ENCODE measurements at regions not wholly inside any gene's neighbourhood (a gene's known extent, or its start where the extent isn't known, plus 50 kb on each side); places are given as distances from the start of the nearest gene placed in this dataset.

DNA sequence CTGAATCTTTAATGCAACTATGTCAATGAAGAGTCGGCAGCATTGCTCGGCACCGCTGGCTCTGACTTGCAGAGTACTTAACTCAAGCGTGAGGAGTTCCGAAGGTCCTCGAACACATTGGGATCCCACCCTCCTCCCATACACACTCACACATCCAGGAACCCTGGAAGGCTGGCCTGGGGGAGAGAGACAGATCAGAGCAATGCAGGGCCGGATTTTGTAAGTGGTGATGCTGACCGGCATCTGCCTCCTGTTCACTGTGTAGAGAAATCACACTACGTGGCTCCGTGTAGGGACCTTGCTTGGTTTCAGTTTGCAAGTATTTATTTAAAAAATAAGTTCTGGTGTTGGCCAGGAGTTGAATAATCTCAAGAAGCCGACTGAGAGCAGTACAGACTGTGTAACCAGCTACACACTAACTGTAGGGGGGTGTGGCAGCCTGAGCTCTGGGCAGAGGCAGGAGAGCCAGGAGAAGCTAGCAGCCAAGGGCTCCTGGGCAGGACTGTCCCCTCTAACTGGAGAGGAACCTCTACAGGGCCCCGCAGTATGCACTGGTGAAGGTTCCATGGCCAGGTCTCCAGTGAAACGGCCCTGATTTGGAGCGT is 190.2 kb upstream of the TNRC6C start:
- DNase-seq, result no peak

DNA sequence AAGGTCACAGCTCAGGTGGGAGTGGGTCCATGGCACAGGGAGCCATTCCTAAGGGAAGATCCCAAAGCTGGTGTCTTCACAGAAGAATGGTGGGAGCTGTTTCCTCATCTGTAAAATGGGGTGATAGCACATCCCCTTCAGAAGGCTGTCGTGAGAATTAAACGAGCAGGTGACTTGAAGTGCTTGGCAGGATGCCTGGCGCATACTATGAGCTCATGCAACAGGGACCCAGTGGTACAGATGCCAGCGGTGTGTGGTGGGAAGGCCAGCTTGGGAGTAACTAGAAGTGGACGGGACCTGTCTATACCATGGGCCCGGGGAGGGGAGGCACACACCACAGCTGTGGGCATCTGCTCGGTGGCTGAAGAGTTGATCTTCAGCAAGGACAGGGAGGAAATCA is 189.3 kb upstream of the TNRC6C start:
- peak; percentile 73 for DNase-seq

DNA sequence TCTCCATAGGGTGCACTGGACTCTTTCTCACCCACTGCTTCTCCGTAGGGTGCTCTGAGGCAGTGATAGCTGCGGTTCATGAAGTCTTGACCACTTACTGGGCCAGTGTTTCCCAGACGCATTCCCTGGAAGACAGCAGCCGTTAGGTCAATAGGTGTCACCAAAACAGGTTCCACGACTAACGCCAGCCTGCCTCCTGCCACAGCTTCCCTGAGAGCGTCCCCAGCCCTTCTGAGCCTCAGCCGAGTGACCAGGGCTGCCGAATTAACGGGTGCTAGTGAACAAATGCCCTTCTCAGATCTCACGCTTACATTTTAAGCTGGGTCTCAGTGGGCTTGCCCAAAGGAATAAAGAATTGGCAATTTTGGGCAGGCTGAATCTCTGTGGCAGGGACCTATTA is 188.7 kb upstream of the TNRC6C start:
- no peak for DNase-seq

DNA sequence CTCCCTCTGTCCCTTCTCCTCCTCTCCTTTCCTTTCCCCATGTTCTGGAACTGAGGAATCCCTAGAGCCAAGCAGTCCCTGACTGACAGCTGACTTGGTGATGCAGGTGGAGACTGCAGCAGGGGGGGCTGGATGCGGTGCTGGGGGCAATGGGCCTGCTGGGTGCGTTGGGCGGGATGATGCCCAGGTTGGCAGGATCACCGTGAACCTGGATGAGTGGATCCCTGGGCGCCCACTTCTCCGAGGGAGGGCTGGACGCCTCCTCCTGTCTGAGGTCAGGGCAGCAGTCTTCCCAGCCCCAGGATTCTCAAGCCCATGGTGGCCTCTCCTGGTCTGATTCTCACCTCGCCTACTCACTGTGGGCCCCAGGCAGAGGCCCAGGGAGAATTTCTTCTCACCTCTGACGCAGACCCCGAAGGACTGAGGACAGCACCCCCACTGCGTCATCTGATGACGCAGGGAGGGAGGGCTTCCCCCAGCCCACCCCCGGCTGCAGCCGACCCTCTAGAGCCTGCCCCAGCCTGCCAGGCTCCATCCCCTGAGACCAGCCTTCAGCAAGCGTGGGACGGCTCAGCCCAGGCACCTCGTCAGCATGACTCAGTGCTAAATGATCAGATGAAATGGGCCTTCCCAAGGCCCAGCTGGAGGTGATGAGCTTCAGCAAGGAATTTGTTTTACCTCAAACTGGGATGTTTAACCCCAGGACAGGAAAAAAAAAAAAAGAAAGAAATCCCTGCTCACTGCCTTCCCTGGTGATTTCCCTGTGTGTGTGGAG is 188.0 kb upstream of the TNRC6C start:
- no peak for DNase-seq

DNA sequence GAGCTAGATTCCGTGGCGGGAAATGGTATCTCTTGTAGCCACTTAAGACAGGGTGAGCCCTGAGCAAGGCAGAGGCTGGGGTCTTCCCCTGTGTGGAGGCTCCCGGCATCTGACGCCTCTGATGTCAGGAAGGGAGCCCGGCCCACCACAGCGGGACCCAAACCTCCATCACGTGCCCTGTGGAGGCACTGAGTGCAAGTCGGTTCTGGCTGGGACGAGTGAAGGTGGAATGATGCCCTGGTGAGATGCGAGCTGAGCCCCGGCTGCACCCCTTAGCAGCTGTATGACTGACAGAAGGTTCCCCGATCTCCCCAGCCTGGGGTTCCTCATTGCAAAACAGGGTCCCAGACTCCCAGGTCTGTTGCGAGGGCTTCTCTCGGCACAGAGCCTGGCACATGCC is 187.4 kb upstream of the TNRC6C start:
- DNase-seq, result no peak

DNA sequence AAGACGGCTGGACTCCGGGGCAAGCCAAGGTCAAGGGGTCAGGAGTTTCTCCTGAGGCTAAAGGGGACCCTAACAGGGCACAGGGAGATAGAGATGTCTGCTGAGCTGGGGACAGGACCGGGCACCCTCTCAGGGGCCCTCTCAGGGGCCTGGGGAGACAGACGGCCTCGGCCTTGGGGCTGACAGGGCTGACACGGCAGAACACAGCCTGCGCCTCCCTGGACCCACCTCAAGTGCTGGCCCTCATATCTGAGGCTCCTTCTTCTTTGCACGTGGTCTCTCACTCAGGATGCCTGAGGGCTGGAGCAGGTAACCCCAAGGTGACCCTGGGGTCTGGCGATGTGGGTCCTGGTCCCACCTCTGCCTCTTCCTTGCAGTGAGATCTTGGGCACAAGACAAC is 186.9 kb upstream of the TNRC6C start:
- DNase-seq, result no peak

DNA sequence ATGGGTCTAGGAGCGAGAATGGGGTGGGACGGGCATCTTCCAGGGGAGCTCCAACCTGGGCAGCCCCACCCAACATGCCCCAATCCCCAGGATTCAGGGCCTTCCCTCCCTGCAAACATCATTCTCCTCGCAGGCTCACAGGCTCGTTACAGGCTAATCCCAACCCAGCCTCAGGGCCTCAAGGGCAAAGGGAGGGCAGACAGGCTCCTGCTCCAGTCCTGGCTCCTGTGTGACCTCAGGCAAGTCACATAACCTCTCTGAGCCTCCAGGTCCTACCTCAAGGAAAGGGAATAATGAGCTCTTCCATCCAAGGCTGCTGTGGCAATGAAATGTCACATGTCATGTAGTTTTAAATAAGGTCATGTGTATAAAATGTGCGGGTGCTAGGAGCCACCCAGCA is 186.5 kb upstream of the TNRC6C start:
- no peak for DNase-seq

DNA sequence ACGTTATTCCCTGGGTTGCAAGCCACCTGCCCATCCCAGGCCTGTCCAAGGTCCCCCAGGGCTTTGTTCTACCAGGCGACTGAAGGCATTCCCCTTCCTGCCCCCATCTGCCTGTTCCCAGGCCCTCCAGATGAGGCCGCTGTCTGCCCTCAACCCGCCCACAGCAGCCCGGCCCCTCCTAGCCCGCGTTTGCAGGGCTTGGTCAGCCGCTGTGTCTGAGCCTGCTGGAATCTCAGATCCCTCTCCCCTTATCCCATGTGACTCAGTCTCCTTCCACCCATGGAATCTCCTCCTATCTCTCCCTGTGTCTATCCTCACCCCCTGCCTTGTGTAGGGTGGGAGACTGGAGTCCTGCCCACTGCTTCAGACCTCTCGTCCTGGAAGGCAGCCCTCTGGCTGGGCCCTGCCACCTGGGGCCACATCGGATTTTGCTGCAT is 186.0 kb upstream of the TNRC6C start:
- no peak for DNase-seq

DNA sequence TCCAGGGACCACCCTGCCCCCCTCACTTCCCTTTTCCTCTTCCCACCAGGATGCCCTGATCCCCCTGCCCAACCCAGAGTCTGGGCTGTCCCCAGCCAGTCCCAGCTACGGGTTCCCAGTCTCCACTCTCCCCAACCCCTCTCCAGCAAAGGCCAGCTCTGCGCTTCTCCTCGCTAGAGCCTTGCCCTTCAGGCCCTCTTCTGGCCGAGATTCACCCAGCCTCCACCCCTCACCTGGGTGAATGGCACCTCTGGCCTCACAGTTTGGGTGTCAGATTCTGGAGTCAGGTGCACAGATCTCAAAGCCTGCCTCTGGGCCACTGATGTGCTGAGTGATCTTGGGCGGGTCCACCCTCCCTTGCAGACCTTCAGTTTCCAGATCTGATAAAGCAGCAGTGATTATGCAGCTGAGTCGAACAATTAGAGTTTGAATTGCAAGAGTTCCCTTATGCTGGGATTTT is 185.6 kb upstream of the TNRC6C start:
- DNase-seq, result no peak

DNA sequence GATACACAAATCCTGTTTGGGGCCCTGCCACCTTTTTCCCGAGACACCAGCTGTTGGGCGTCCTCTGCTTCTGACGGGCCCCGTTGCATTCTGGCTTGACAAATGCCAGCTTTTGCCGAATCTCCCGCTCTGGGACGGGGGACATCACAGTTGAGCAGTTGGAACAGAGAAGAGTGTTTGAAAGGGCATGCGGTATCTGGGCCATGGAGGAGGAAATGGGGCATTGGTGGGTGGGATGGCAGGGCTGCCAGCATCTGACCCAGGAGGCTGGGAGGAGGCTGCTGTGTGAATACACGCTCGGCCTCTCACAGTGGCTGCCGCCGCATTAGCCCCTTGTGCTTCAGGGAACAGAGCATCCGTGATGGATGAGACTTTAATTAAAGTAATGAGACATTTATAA is 184.3 kb upstream of the TNRC6C start:
- no peak for DNase-seq

DNA sequence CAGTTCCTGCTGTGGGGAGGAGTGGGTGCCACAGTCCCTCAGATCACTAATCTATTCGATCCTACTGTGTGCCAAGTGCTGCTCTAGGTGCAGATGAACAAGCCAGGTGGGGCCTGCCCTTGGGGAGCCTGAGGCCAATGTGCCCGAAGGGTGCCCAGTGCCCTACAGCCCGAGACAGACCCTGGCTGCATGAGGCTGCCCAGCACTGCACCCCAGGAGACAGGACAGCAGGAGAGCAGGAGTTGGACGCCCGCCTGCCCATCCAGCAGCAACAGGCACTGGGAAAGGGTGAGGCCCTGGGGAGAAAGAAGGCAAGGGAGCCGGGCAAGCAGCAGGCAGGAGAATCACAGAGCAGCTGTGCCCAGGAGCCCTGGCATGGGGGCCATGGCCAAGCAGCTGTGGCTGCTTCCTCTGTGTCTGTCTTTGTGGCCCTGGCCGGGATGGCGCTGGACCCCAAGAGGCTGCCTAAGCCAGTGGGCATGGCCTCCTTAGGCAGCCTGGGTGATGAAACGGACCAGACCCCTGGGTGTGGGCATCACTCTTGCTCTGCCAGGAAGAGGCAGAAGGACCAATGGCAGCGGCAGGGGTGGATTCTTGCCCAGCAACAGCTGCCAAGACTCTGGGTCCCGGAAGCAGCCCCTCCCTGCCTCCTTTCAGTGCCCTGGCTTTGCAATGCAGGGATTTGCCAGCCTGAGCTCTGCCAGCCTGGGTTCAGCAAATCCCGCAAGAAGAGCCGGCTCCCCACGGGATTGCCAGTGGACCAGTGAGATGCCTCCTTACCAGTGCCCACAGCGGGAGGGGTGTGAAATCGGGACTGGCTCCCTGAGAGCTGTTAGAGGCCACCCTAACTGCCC is 179.6 kb upstream of the TNRC6C start:
- DNase-seq, result no peak

DNA sequence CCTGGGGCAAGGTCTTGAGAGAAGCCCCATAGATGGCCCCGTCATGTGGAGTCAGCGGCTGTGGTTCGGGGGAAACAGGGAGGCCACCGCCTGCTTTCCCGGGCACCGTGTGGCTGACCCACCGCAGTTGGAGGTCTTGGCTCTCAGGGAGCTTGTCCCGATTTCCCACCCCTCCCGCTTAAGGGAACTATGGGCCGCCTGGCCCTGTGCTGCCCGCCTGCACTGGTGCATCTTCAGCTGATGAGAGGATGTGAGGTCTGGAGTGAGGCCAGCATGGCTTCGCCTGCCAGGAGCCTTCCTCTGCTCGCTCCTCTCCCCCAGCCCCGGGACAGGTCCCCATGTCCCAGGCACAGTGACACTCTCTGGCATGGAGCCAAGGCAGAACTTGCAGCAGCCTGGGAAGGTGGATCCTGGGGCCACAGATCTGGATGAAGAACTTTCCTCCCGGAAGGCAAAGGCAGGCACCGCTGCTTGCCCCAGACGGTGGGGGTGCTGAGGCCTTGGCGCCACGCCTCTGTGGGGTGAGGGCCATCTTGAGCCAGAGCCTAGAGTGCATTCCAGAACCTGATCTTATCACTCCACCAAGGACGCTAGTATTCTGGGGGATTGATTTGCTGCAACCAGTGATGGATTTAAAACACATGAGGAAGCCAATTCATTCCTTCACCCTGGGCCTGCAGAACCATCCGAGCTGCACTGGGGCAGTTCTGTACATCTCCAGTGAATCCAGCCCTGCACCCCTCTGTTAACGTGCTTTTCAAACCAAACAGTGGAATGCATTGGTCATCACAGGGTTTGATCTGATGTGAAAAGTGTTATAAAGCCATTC is 178.6 kb upstream of the TNRC6C start:
- DNase-seq, result no peak

DNA sequence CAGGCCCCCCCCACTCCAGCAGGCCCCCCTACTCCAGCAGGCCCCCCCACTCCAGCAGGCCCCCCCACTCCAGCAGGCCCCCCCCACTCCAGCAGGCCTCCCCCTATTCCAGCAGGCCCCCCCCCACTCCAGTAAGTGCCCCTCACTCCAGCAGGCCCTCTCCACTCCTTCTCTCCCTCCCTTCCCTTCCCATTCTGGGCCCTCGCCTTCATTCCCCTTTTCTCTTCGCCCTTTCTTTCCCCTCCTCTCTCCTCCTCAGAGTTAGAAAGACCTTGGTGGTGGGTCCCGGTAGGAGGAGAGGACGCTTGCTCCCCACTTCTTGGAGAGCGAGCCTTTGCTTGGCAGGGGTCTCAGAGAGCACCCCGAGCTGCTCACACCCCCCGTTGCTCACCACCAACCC is 177.0 kb upstream of the TNRC6C start:
- no peak for DNase-seq

DNA sequence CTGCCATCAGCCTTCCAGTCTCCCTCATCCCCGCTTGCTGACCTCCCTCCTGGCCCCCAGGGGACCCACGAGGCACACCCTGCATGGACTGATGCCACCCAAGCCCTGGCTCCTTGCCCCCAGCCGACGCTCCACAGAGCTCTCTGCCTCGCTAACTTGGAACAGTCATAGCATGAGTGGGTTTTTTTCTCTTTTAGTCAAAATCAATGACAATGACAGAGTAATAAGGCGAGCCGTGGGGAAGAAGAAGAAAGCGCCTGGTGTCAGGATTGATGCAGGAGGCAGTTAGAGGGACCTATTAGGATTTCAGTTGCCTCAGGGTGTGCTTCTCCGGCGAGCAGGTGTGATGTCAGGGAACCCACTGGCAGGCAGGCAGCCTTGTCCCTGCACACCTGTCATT is 176.3 kb upstream of the TNRC6C start:
- DNase-seq, result no peak

DNA sequence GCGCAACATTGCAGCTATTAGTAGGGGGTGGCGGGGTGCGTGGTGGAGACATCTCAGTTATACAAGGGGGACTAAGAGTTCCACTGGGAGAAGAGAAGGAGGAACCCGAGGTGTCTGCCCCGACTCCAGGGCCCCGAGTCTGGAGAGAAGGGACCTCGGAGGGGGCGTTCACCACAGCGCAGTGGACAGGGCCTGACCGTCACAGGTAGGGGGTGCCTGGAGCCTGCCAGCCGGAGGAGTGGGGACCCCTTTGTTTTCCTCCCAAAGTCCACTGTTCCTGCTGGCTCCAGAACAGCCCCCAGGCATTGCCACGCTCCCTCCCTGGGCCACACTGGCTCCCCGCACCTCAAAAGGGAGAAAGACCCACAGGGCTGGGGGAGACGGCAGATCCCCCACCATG is 175.9 kb upstream of the TNRC6C start:
- no peak for DNase-seq

DNA sequence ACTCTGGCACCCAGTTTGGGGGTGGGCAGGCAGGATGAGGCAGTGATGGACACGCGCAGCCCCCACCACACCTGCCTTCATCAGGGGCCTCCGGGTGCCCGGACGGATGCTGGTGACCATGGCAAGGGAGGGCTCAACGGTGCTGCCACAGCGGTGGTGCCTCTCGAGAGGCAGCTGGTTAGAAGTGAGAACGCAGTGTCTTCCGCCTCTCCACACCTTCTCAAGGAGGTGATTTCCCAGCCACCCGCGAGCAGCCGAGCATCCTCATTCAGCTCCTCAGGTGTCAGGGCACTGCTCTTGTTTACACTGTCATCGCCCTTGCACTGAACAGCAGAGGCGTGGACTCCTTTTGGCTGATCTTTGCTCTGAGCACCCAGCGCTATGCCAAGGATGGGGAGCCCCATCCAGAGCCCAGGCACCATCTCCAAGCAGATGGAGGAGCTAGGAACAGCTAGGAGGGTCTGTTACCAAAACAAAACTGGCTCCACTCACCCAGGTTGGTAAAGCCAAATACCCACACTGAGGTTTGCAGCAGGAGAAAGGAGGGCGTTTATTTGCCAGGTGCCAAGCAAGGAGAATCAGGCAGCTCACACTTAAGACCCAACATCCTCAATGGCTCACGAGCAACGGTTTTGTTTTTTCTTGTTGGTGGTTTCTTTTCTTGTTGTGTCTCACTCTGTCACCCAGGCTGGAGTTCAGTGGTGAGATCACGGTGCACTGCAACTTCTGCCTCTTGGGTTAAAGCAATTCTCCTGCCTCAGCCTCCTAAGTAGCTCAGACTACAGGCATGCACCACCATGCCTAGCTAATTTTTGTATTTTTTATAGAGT is 174.3 kb upstream of the TNRC6C start:
- no peak for DNase-seq

DNA sequence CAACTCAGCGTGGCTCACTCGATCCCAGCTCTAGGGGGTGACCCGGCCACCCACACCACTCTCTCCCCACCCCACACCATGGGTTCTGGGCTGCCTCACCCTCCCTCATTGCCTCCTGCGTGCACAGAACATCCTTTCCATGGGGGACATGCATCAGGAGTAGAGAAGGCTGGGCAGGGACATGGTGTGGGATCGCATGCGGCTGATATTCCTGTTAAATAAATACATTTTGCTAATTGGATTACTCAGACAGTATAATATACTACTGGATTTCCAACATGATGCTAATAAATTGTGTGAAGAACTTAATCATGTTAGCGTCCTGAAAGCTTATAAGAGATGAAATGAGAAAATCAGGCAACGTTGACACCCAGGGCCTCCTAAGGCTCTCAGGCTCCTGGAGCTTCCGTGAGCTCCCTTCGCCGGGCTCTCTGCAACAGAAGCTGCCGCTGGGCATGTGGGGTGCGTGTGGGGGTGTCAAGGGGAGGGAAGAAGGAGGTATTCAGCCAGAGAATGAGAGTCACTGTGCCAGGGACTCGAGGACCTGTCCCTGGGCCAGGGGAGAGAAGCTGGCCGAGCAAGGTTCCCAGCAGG is 173.1 kb upstream of the TNRC6C start:
- DNase-seq, result no peak

DNA sequence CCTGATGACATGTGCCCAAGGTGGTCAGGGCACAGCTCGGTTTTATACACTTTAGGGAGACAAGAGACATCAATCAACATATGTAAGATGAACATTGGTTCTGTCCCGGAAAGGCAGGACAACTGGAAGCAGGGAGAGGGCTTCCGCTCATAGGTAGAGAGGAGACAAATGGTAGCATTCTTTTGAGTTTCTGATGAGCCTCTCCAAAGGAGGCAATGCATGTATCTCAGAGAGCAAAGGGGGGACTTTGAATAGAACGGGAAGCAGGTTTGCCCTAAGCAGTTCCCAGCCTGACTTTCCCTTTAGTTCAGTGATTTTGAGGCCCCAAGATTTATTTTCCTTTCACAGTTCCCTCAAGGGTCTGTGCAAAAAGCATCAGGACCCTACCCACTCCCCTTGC is 172.4 kb upstream of the TNRC6C start:
- DNase-seq, result no peak

DNA sequence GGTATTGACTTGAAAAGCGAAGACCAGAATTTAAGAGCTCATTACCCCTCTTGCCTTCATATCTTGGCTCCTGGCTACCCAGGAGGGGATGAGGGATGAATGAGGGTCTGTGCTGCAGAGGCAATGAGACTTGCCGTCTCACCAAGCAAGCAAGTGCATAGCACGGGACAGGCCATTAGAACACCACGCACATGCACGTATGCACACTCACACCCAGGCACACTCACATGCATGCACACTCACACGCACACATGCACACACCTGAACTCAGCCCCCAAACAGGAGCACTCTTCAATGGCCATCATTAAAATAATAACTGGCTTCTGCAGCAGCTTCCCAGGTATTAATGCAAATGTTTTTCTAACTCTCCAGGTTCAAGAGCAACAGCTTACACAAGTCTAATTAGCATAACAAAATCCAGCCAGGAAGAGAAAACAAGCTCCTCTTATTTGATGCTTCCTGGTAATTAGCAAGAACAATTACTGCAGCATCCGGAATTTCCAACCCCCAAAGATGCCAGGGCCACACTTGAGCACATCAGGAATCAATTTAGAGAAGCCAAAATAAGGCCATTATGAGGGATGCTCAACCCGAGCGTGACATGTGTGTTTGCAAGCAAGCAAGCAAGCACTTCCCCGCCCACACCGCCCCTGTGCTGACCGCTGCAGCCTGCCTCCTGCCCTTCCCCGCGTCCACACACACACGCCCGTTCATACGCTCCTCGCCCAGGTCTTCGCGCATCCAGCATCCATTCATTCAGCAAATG is 171.6 kb upstream of the TNRC6C start:
- DNase-seq, result peak; percentile 51

DNA sequence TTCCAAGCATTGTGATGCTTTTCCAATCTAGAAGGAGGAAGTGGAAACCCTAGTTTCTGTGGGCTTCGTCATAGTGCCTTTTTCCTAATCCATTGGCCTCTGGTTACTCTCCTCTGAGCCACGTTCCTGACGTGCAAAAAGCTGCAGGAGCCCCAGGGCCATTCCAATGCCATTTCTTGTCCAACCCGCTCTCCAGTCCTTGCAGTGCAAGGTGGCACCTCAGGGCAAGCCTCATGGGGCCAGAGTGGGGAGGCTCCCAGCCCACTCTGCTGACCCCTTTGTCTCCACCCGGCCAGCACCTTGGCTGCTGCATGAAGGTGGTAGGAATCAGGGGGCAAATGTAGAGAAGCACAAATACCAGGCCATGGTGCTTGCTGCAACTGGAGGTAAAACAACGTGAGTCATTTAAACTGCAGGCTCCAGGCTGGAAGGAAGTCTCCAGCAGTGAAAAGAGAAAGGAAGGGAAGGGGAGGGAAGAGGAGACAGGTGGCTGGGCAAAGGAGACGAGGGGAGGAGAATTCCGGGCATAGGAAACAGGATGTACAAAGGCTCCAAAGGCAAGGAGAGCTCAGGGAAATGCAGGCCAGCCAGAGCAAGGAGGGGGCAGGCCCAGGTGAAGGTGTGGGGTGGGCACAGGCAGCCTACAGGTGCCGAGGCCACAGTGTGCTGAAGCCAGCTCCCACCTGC is 168.2 kb upstream of the TNRC6C start:
- no peak for DNase-seq

All from NCI-H774 (cell line).